WTC11 (cell line): ENCODE measurements at regions not wholly inside any gene's neighbourhood (a gene's known extent, or its start where the extent isn't known, plus 50 kb on each side); places are given as distances from the start of the nearest gene placed in this dataset.

Source experiments
- ATAC-seq: fragments of 200-7000 bp; cut with Tn5 transposase; 2 replicates; pipeline ENCODE4 v1.10.0; 2021; ENCODE audit warnings: mild to moderate bottlenecking, moderate library complexity
- CTCF ChIA-PET: fragments of 300-600 bp; sonication (Branson Sonifier 250); formaldehyde crosslinking; loops from one replicate; lab custom pipeline; 2021; ENCODE audit warnings: antibody characterized with exemption; lab: Charles Lee
- POLR2A ChIA-PET: fragments of 350-600 bp; sonication (Branson Sonifier 250); formaldehyde crosslinking; loops from one replicate; lab custom pipeline; 2021; ENCODE audit warnings: antibody characterized with exemption; lab: Charles Lee
- DNase-seq: peaks from one replicate; pipeline ENCODE4 v3.0.0; 2021; ENCODE audit warnings: low spot score
- H3K27ac Mint-ChIP-seq: 2 replicates; pipeline ENCODE4 v1.8.0; 2021; ENCODE audit warnings: mixed read lengths
- H3K27me3 Mint-ChIP-seq: 2 replicates; pipeline ENCODE4 v1.8.0; 2021; ENCODE audit warnings: low read depth, mild to moderate bottlenecking, moderate library complexity, mixed read lengths
- H3K36me3 Mint-ChIP-seq: 2 replicates; pipeline ENCODE4 v1.8.0; 2021; ENCODE audit warnings: mixed read lengths
- H3K4me1 Mint-ChIP-seq: 2 replicates; pipeline ENCODE4 v1.8.0; 2022; ENCODE audit warnings: mixed read lengths
- H3K4me3 Mint-ChIP-seq: 2 replicates; pipeline ENCODE4 v1.8.0; 2021; ENCODE audit warnings: mild to moderate bottlenecking, moderate library complexity, mixed read lengths
- H3K9me3 Mint-ChIP-seq: 2 replicates; pipeline ENCODE4 v1.8.0; 2021; ENCODE audit warnings: mixed read lengths
- AFF4 ChIP-seq: sonication (generic); formaldehyde crosslinking; IDR thresholded peaks from 2 replicates; pipeline ENCODE4 v1.8.1; 2023; ENCODE audit warnings: mild to moderate bottlenecking, missing genetic modification reagents, borderline replicate concordance
- ESRRA ChIP-seq: sonication (generic); formaldehyde crosslinking; IDR thresholded peaks from 2 replicates; pipeline ENCODE4 v1.8.1; 2022; ENCODE audit warnings: mild to moderate bottlenecking, missing genetic modification reagents, borderline replicate concordance
- FOXJ3 ChIP-seq: sonication (generic); formaldehyde crosslinking; IDR thresholded peaks from 2 replicates; pipeline ENCODE4 v1.9.0; 2021; ENCODE audit warnings: missing genetic modification reagents, mild to moderate bottlenecking, borderline replicate concordance
- SMAD3 ChIP-seq: sonication (generic); formaldehyde crosslinking; IDR thresholded peaks from 2 replicates; pipeline ENCODE4 v1.8.0; 2022; ENCODE audit warnings: missing genetic modification reagents, mild to moderate bottlenecking, borderline replicate concordance
- TEAD1 ChIP-seq: sonication (generic); formaldehyde crosslinking; IDR thresholded peaks from 2 replicates; pipeline ENCODE4 v1.8.0; 2022; ENCODE audit warnings: mild to moderate bottlenecking, missing genetic modification reagents
- ZNF121 ChIP-seq: sonication (generic); formaldehyde crosslinking; IDR thresholded peaks from 2 replicates; pipeline ENCODE4 v1.8.0; 2023; ENCODE audit warnings: missing genetic modification reagents
- ZNF263 ChIP-seq: sonication (generic); formaldehyde crosslinking; IDR thresholded peaks from 2 replicates; pipeline ENCODE4 v1.8.1; 2022; ENCODE audit warnings: low read depth, mild to moderate bottlenecking, moderate library complexity, missing genetic modification reagents
- ZNF396 ChIP-seq: fragments of 250-450 bp; sonication (Bioruptor Pico); IDR thresholded peaks from 2 replicates; pipeline ENCODE4 v1.8.0; 2021; ENCODE audit warnings: mild to moderate bottlenecking, moderate library complexity, borderline replicate concordance
- ZNF416 ChIP-seq: fragments of 250-450 bp; sonication (Bioruptor Pico); IDR thresholded peaks from 2 replicates; pipeline ENCODE4 v1.9.0; 2021; ENCODE audit warnings: mild to moderate bottlenecking, inconsistent platforms
- ZNF423 ChIP-seq: fragments of 250-450 bp; sonication (Bioruptor Pico); IDR thresholded peaks from 2 replicates; pipeline ENCODE4 v2.1.2; 2022; ENCODE audit warnings: mild to moderate bottlenecking, moderate library complexity
- ZNF425 ChIP-seq: fragments of 250-450 bp; sonication (Bioruptor Pico); conservative IDR thresholded peaks from 2 replicates; pipeline ENCODE4 v1.9.0; 2021; ENCODE audit warnings: mild to moderate bottlenecking
- ZNF532 ChIP-seq: fragments of 250-450 bp; sonication (Bioruptor Pico); IDR thresholded peaks from 2 replicates; pipeline ENCODE4 v1.9.0; 2021; ENCODE audit warnings: mild to moderate bottlenecking, borderline replicate concordance
- TF ChIP-seq, protein P1 (sequence below): sonication (generic); formaldehyde crosslinking; IDR thresholded peaks from 2 replicates; pipeline ENCODE4 v1.8.0; 2022; ENCODE audit warnings: mild to moderate bottlenecking, missing genetic modification reagents
- TF ChIP-seq, protein P2 (sequence below): fragments of 250-450 bp; sonication (Bioruptor Pico); IDR thresholded peaks from 2 replicates; pipeline ENCODE4 v1.9.0; 2021; ENCODE audit warnings: mild to moderate bottlenecking
- TF ChIP-seq, protein P3 (sequence below): sonication (generic); formaldehyde crosslinking; IDR thresholded peaks from 2 replicates; pipeline ENCODE4 v1.8.1; 2022; ENCODE audit warnings: low read depth, missing genetic modification reagents, borderline replicate concordance
- TF ChIP-seq, protein P4 (sequence below): sonication (generic); formaldehyde crosslinking; IDR thresholded peaks from 2 replicates; pipeline ENCODE4 v1.8.1; 2023; ENCODE audit warnings: mild to moderate bottlenecking, missing genetic modification reagents, moderate library complexity
- TF ChIP-seq, protein P5 (sequence below): sonication (generic); formaldehyde crosslinking; IDR thresholded peaks from 2 replicates; pipeline ENCODE4 v1.8.1; 2023; ENCODE audit warnings: mild to moderate bottlenecking, missing genetic modification reagents

- Mint-ChIP-seq H3K36me3 (peaks cover 13% of the 10 kb centered on the region), H3K27me3 (no peaks in the 10 kb centered on the region; the same call in 1 of the 2 replicates), H3K27ac (no peak overlapping the region), H3K4me1 (peaks cover 4% of the 10 kb centered on the region), H3K9me3 (peaks cover 35% of the 10 kb centered on the region), H3K4me3 (no peak overlapping the region)
- CTCF ChIA-PET, result no interaction called here
- ATAC-seq (no peak), DNase-seq (no peak)
- POLR2A ChIA-PET, result no interaction called here
- TF ChIP-seq ZNF532 (CRISPR knock-in tag) (no peak), ZNF416 (CRISPR knock-in tag) (no peak), SMAD3 (CRISPR knock-in tag) (no peak), ESRRA (CRISPR knock-in tag) (no peak), ZNF263 (CRISPR knock-in tag) (no peak), ZNF423 (no peak), TEAD1 (CRISPR knock-in tag) (no peak), AFF4 (no peak), ZNF396 (CRISPR knock-in tag) (no peak), ZNF425 (CRISPR knock-in tag) (no peak), ZNF121 (CRISPR knock-in tag) (no peak), FOXJ3 (CRISPR knock-in tag) (no peak)
- TF ChIP-seq, protein P1, sequence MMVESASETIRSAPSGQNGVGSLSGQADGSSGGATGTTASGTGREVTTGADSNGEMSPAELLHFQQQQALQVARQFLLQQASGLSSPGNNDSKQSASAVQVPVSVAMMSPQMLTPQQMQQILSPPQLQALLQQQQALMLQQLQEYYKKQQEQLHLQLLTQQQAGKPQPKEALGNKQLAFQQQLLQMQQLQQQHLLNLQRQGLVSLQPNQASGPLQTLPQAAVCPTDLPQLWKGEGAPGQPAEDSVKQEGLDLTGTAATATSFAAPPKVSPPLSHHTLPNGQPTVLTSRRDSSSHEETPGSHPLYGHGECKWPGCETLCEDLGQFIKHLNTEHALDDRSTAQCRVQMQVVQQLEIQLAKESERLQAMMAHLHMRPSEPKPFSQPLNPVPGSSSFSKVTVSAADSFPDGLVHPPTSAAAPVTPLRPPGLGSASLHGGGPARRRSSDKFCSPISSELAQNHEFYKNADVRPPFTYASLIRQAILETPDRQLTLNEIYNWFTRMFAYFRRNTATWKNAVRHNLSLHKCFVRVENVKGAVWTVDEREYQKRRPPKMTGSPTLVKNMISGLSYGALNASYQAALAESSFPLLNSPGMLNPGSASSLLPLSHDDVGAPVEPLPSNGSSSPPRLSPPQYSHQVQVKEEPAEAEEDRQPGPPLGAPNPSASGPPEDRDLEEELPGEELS (CRISPR knock-in tag), result no peak
- TF ChIP-seq, protein P2, sequence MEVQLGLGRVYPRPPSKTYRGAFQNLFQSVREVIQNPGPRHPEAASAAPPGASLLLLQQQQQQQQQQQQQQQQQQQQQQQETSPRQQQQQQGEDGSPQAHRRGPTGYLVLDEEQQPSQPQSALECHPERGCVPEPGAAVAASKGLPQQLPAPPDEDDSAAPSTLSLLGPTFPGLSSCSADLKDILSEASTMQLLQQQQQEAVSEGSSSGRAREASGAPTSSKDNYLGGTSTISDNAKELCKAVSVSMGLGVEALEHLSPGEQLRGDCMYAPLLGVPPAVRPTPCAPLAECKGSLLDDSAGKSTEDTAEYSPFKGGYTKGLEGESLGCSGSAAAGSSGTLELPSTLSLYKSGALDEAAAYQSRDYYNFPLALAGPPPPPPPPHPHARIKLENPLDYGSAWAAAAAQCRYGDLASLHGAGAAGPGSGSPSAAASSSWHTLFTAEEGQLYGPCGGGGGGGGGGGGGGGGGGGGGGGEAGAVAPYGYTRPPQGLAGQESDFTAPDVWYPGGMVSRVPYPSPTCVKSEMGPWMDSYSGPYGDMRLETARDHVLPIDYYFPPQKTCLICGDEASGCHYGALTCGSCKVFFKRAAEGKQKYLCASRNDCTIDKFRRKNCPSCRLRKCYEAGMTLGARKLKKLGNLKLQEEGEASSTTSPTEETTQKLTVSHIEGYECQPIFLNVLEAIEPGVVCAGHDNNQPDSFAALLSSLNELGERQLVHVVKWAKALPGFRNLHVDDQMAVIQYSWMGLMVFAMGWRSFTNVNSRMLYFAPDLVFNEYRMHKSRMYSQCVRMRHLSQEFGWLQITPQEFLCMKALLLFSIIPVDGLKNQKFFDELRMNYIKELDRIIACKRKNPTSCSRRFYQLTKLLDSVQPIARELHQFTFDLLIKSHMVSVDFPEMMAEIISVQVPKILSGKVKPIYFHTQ, result no peak
- TF ChIP-seq, protein P3, sequence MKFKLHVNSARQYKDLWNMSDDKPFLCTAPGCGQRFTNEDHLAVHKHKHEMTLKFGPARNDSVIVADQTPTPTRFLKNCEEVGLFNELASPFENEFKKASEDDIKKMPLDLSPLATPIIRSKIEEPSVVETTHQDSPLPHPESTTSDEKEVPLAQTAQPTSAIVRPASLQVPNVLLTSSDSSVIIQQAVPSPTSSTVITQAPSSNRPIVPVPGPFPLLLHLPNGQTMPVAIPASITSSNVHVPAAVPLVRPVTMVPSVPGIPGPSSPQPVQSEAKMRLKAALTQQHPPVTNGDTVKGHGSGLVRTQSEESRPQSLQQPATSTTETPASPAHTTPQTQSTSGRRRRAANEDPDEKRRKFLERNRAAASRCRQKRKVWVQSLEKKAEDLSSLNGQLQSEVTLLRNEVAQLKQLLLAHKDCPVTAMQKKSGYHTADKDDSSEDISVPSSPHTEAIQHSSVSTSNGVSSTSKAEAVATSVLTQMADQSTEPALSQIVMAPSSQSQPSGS (CRISPR knock-in tag), result no peak
- TF ChIP-seq, protein P4, sequence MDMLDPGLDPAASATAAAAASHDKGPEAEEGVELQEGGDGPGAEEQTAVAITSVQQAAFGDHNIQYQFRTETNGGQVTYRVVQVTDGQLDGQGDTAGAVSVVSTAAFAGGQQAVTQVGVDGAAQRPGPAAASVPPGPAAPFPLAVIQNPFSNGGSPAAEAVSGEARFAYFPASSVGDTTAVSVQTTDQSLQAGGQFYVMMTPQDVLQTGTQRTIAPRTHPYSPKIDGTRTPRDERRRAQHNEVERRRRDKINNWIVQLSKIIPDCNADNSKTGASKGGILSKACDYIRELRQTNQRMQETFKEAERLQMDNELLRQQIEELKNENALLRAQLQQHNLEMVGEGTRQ, result no peak
- TF ChIP-seq, protein P5, sequence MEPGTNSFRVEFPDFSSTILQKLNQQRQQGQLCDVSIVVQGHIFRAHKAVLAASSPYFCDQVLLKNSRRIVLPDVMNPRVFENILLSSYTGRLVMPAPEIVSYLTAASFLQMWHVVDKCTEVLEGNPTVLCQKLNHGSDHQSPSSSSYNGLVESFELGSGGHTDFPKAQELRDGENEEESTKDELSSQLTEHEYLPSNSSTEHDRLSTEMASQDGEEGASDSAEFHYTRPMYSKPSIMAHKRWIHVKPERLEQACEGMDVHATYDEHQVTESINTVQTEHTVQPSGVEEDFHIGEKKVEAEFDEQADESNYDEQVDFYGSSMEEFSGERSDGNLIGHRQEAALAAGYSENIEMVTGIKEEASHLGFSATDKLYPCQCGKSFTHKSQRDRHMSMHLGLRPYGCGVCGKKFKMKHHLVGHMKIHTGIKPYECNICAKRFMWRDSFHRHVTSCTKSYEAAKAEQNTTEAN (CRISPR knock-in tag), result no peak
Measured at GRCh38 chr4:152255437-152255836, 280.5 kb downstream of the FBXW7 start.
